Liver (tissue), 7 donors: ENCODE measurements at regions not wholly inside any gene's neighbourhood (a gene's known extent, or its start where the extent isn't known, plus 50 kb on each side); places are given as distances from the start of the nearest gene placed in this dataset.

Experiments used
- DNase-seq: peaks from one replicate; pipeline ENCODE4 v3.0.0-alpha.2; 2017; ENCODE audit warnings: low spot score
- H3K27ac ChIP-seq, 2 donors: one replicate each; pipeline ENCODE4 v1.7.0; 2013; ENCODE audit warnings: inconsistent platforms in 2 of 2, low read length in 2 of 2, control low read depth in 1 of 2, low read depth in 1 of 2, mild to moderate bottlenecking in 1 of 2
- H3K27me3 ChIP-seq, 4 donors: one replicate each; pipeline versions ENCODE4 v1.6.1 to v1.7.0; 2013; ENCODE audit warnings: low read length in 3 of 4, inconsistent platforms in 1 of 4, mild to moderate bottlenecking in 1 of 4, moderate library complexity in 1 of 4; ENCODE audit not compliant: control insufficient read depth in 4 of 4, insufficient read depth in 4 of 4
- H3K36me3 ChIP-seq, 4 donors: one replicate each; pipeline versions ENCODE4 v1.6.1 to v1.7.0; 2013; ENCODE audit warnings: low read length in 3 of 4, mild to moderate bottlenecking in 3 of 4, low read depth in 1 of 4, moderate library complexity in 1 of 4; ENCODE audit not compliant: control insufficient read depth in 4 of 4, insufficient read depth in 3 of 4
- H3K4me1 ChIP-seq, 4 donors: one replicate each; pipeline versions ENCODE4 v1.6.1 to v1.7.0; 2013; ENCODE audit warnings: low read length in 3 of 4, mild to moderate bottlenecking in 3 of 4, moderate library complexity in 1 of 4; ENCODE audit not compliant: control insufficient read depth in 4 of 4, insufficient read depth in 4 of 4
- H3K4me3 ChIP-seq, 3 donors: one replicate each; pipeline versions ENCODE4 v1.6.1 to v1.7.0; 2013; ENCODE audit warnings: low read length in 3 of 3, control low read depth in 1 of 3, low read depth in 1 of 3, mild to moderate bottlenecking in 1 of 3
- H3K9ac ChIP-seq, 2 donors: one replicate each; pipeline ENCODE4 v1.7.0; 2013; ENCODE audit warnings: low read length in 2 of 2, mild to moderate bottlenecking in 2 of 2, moderate library complexity in 2 of 2, control low read depth in 1 of 2, low read depth in 1 of 2
- H3K9me3 ChIP-seq, 4 donors: one replicate each; pipeline versions ENCODE4 v1.6.1 to v1.7.0; 2013; ENCODE audit warnings: low read length in 3 of 4; ENCODE audit not compliant: control insufficient read depth in 4 of 4
- EGR1 ChIP-seq, 2 donors: IDR thresholded peaks; 2 replicates each; pipeline ENCODE4 v1.6.1; 2016 to 2018; ENCODE audit warnings: antibody characterized with exemption in 2 of 2, low read depth in 2 of 2
- FOXA1 ChIP-seq: IDR thresholded peaks from 2 replicates; pipeline ENCODE4 v1.6.1; 2016; ENCODE audit warnings: antibody characterized with exemption
- FOXA2 ChIP-seq: IDR thresholded peaks from 2 replicates; pipeline ENCODE4 v1.6.1; 2016; ENCODE audit warnings: antibody characterized with exemption
- HNF4G ChIP-seq: IDR thresholded peaks from 2 replicates; pipeline ENCODE4 v1.6.1; 2016; ENCODE audit warnings: antibody characterized with exemption
- JUND ChIP-seq, 2 donors: IDR thresholded peaks; 2 replicates each; pipeline ENCODE4 v1.6.1; 2016; ENCODE audit warnings: antibody characterized with exemption in 2 of 2
- MAX ChIP-seq: IDR thresholded peaks from 2 replicates; pipeline ENCODE4 v1.6.1; 2016; ENCODE audit warnings: antibody characterized with exemption
- NR2F2 ChIP-seq: IDR thresholded peaks from 2 replicates; pipeline ENCODE4 v1.6.1; 2016; ENCODE audit warnings: antibody characterized with exemption
- RAD21 ChIP-seq, 2 donors: IDR thresholded peaks; 2 replicates each; pipeline ENCODE4 v1.6.1; 2016; ENCODE audit warnings: antibody characterized with exemption in 2 of 2, mild to moderate bottlenecking in 2 of 2
- RXRA ChIP-seq, 2 donors: IDR thresholded peaks; 2 replicates each; pipeline ENCODE4 v1.6.1; 2017 to 2018; ENCODE audit warnings: antibody characterized with exemption in 2 of 2, mild to moderate bottlenecking in 1 of 2
- SP1 ChIP-seq: IDR thresholded peaks from 2 replicates; pipeline ENCODE4 v1.6.1; 2018; ENCODE audit warnings: antibody characterized with exemption, mild to moderate bottlenecking
- TAF1 ChIP-seq: conservative IDR thresholded peaks from 2 replicates; pipeline ENCODE4 v1.6.1; 2016; ENCODE audit warnings: antibody characterized with exemption, mild to moderate bottlenecking
- WGBS: extraction: QIAGEN DNeasy Blood & Tissue Kit; methylation state at CpG from one replicate; pipeline ENCODE4 v1.1.7; 2013; 5-methylcytosine and 5-hydroxymethylcytosine counted together
- TF ChIP-seq, protein P1 (sequence below): IDR thresholded peaks from 2 replicates; pipeline ENCODE4 v1.6.1; 2016; ENCODE audit warnings: antibody characterized with exemption
- TF ChIP-seq, protein P2 (sequence below): IDR thresholded peaks from 2 replicates; pipeline ENCODE4 v1.6.1; 2016; ENCODE audit warnings: antibody characterized with exemption, mild to moderate bottlenecking
- donor health status: healthy.
- donor health status: healthy.
- donor health status: healthy.
- donor health status: healthy.

GRCh38 chr16:7115898-7116297 is 216.7 kb upstream of the RBFOX1 start:
- Histone ChIP-seq H3K36me3 (no peaks in the 10 kb centered on the region), H3K4me1 (no peaks in the 10 kb centered on the region), H3K4me3 (no peak overlapping the region), H3K27ac (no peak overlapping the region), H3K9ac (no peak overlapping the region), H3K9me3 (peaks cover 0 to 3% (median 0%) of the 10 kb centered on the region in 4 donors), H3K27me3 (peaks cover 0 to 6% (median 1%) of the 10 kb centered on the region in 4 donors)
- DNase-seq = no peak
- no peak for TF ChIP-seq JUND (IDR thresholded peaks at IDR 0.05)
- TF ChIP-seq FOXA1 = no peak
- TF ChIP-seq, protein P1, sequence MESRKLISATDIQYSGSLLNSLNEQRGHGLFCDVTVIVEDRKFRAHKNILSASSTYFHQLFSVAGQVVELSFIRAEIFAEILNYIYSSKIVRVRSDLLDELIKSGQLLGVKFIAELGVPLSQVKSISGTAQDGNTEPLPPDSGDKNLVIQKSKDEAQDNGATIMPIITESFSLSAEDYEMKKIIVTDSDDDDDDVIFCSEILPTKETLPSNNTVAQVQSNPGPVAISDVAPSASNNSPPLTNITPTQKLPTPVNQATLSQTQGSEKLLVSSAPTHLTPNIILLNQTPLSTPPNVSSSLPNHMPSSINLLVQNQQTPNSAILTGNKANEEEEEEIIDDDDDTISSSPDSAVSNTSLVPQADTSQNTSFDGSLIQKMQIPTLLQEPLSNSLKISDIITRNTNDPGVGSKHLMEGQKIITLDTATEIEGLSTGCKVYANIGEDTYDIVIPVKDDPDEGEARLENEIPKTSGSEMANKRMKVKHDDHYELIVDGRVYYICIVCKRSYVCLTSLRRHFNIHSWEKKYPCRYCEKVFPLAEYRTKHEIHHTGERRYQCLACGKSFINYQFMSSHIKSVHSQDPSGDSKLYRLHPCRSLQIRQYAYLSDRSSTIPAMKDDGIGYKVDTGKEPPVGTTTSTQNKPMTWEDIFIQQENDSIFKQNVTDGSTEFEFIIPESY = no peak
- no peak for TF ChIP-seq FOXA2
- TF ChIP-seq SP1 = no peak
- TF ChIP-seq TAF1 = no peak
- no peak for TF ChIP-seq MAX
- TF ChIP-seq, protein P2, sequence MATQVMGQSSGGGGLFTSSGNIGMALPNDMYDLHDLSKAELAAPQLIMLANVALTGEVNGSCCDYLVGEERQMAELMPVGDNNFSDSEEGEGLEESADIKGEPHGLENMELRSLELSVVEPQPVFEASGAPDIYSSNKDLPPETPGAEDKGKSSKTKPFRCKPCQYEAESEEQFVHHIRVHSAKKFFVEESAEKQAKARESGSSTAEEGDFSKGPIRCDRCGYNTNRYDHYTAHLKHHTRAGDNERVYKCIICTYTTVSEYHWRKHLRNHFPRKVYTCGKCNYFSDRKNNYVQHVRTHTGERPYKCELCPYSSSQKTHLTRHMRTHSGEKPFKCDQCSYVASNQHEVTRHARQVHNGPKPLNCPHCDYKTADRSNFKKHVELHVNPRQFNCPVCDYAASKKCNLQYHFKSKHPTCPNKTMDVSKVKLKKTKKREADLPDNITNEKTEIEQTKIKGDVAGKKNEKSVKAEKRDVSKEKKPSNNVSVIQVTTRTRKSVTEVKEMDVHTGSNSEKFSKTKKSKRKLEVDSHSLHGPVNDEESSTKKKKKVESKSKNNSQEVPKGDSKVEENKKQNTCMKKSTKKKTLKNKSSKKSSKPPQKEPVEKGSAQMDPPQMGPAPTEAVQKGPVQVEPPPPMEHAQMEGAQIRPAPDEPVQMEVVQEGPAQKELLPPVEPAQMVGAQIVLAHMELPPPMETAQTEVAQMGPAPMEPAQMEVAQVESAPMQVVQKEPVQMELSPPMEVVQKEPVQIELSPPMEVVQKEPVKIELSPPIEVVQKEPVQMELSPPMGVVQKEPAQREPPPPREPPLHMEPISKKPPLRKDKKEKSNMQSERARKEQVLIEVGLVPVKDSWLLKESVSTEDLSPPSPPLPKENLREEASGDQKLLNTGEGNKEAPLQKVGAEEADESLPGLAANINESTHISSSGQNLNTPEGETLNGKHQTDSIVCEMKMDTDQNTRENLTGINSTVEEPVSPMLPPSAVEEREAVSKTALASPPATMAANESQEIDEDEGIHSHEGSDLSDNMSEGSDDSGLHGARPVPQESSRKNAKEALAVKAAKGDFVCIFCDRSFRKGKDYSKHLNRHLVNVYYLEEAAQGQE = no peak
- no peak for TF ChIP-seq RXRA (IDR thresholded peaks at IDR 0.05)
- no peak for TF ChIP-seq EGR1 (IDR thresholded peaks at IDR 0.05; ENCODE audit: low read depth in 2 of 2)
- TF ChIP-seq HNF4G = no peak
- no peak for TF ChIP-seq NR2F2
- WGBS = 70% methylated on average over 5 of the region's 5 CpGs

- Histone ChIP-seq H3K27ac (no peak overlapping the region), H3K4me1 (no peaks in the 10 kb centered on the region), H3K36me3 (no peaks in the 10 kb centered on the region), H3K9ac (no peak overlapping the region), H3K9me3 (peaks cover 0 to 3% (median 0%) of the 10 kb centered on the region in 4 donors), H3K27me3 (peaks cover 0 to 3% (median 1%) of the 10 kb centered on the region in 4 donors), H3K4me3 (no peak overlapping the region)
- whole genome bisulfite sequencing = 73% methylated on average over 2 of the region's 2 CpGs
- TF ChIP-seq SP1 = no peak
- TF ChIP-seq, protein P2 = no peak
- TF ChIP-seq NR2F2 = no peak
- TF ChIP-seq RAD21 (IDR thresholded peaks at IDR 0.05) = no peak
- TF ChIP-seq FOXA1 = no peak
- no peak for TF ChIP-seq EGR1 (IDR thresholded peaks at IDR 0.05; ENCODE audit: low read depth in 2 of 2)
- TF ChIP-seq MAX = no peak
- TF ChIP-seq JUND (IDR thresholded peaks at IDR 0.05) = no peak
- no peak for TF ChIP-seq HNF4G
- no peak for DNase-seq
Observed at GRCh38 chr16:7113949-7114348, 218.7 kb upstream of the RBFOX1 start.
